ENCODE measurements at regions not wholly inside any gene's neighbourhood (a gene's known extent, or its start where the extent isn't known, plus 50 kb on each side); places are given as distances from the start of the nearest gene placed in this dataset.
"Not testable (repeated sequence)": the region's sequence is repeated elsewhere in the genome, so short reads cannot be mapped to it uniquely, and the experiment has no call there.

- DNase-seq (ENCODE audit: low spot score): no peak
Observed at GRCh38 chr1:168490306-168490705, 53.5 kb downstream of the XCL2 start.

GRCh38 chr1:168488138-168488537, 55.7 kb downstream of the XCL2 start:
- no peak for DNase-seq (ENCODE audit: low spot score)

GRCh38 chr1:168486820-168487219, 57.0 kb downstream of the XCL2 start:
- not testable (repeated sequence) for DNase-seq (ENCODE audit: low spot score)

- no peak for DNase-seq (ENCODE audit: low spot score)
Observed at GRCh38 chr1:168485048-168485447, 58.7 kb downstream of the XCL2 start.

- DNase-seq (ENCODE audit: low spot score): no peak
Observed at GRCh38 chr1:168484083-168484482, 59.7 kb downstream of the XCL2 start.

GRCh38 chr1:168483539-168483938, 60.3 kb downstream of the XCL2 start:
- DNase-seq (ENCODE audit: low spot score): no peak

- DNase-seq (ENCODE audit: low spot score): no peak
Observed at GRCh38 chr1:168482106-168482505, 61.7 kb downstream of the XCL2 start.

- DNase-seq (ENCODE audit: low spot score): no peak
Observed at GRCh38 chr1:168481586-168481985, 62.2 kb downstream of the XCL2 start.

GRCh38 chr1:168480997-168481396, 62.8 kb downstream of the XCL2 start:
- DNase-seq (ENCODE audit: low spot score): no peak

GRCh38 chr1:168477792-168478191, 66.0 kb downstream of the XCL2 start:
- no peak for DNase-seq (ENCODE audit: low spot score)

- no peak for DNase-seq (ENCODE audit: low spot score)
Observed at GRCh38 chr1:168476588-168477385, 67.0 kb downstream of the XCL2 start.

- DNase-seq (ENCODE audit: low spot score): no peak
Observed at GRCh38 chr1:168474322-168474721, 69.5 kb downstream of the XCL2 start.

- DNase-seq (ENCODE audit: low spot score): no peak
Observed at GRCh38 chr1:168473126-168473525, 70.7 kb downstream of the XCL2 start.

GRCh38 chr1:168472223-168472622, 71.6 kb downstream of the XCL2 start:
- no peak for DNase-seq (ENCODE audit: low spot score)

GRCh38 chr1:168470901-168471431, 72.8 kb downstream of the XCL2 start:
- DNase-seq (ENCODE audit: low spot score): no peak

GRCh38 chr1:168469690-168470089, 74.1 kb downstream of the XCL2 start:
- DNase-seq (ENCODE audit: low spot score): peak; percentile 54

GRCh38 chr1:168468822-168469221, 75.0 kb downstream of the XCL2 start:
- DNase-seq (ENCODE audit: low spot score): no peak

- no peak for DNase-seq (ENCODE audit: low spot score)
Observed at GRCh38 chr1:168468042-168468809, 75.6 kb downstream of the XCL2 start.

- no peak for DNase-seq (ENCODE audit: low spot score)
Observed at GRCh38 chr1:168467452-168467851, 76.3 kb downstream of the XCL2 start.

GRCh38 chr1:168466714-168467131, 77.1 kb downstream of the XCL2 start:
- DNase-seq (ENCODE audit: low spot score): no peak

- DNase-seq (ENCODE audit: low spot score): no peak
Observed at GRCh38 chr1:168466092-168466713, 77.6 kb downstream of the XCL2 start.

GRCh38 chr1:168461108-168461507, 82.7 kb downstream of the XCL2 start:
- DNase-seq (ENCODE audit: low spot score): not testable (repeated sequence)
